ENCODE measurements at regions not wholly inside any gene's neighbourhood (a gene's known extent, or its start where the extent isn't known, plus 50 kb on each side); places are given as distances from the start of the nearest gene placed in this dataset.

DNA sequence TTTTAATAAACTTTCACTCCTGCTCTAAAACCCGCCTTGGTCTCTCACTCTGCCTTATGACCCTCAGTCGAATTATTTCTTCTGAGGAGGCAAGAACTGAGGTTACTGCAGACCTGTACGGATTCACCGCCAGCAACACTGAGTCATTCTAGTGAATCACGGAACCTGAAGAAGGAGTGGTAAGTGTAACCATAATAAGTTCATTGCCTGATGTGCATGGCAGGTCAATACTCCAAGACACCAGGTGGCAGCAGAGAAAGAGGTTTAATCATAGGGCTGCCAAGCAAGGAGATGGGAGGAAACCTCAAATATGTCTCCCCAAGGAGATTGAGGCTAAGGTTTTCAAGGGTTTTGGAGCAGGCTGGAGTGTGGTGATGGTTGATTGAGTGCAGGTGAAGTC lies 204.3 kb upstream of the IPO5 start:
- TF ChIP-seq POLR2AphosphoS5 (IDR thresholded peaks at IDR 0.05; ENCODE audit: low read depth, low read length): no peak
- TF ChIP-seq, protein P1, sequence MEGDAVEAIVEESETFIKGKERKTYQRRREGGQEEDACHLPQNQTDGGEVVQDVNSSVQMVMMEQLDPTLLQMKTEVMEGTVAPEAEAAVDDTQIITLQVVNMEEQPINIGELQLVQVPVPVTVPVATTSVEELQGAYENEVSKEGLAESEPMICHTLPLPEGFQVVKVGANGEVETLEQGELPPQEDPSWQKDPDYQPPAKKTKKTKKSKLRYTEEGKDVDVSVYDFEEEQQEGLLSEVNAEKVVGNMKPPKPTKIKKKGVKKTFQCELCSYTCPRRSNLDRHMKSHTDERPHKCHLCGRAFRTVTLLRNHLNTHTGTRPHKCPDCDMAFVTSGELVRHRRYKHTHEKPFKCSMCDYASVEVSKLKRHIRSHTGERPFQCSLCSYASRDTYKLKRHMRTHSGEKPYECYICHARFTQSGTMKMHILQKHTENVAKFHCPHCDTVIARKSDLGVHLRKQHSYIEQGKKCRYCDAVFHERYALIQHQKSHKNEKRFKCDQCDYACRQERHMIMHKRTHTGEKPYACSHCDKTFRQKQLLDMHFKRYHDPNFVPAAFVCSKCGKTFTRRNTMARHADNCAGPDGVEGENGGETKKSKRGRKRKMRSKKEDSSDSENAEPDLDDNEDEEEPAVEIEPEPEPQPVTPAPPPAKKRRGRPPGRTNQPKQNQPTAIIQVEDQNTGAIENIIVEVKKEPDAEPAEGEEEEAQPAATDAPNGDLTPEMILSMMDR (IDR thresholded peaks at IDR 0.05): peak; percentile 33
